ENCODE measurements at regions not wholly inside any gene's neighbourhood (a gene's known extent, or its start where the extent isn't known, plus 50 kb on each side); places are given as distances from the start of the nearest gene placed in this dataset.

DNA sequence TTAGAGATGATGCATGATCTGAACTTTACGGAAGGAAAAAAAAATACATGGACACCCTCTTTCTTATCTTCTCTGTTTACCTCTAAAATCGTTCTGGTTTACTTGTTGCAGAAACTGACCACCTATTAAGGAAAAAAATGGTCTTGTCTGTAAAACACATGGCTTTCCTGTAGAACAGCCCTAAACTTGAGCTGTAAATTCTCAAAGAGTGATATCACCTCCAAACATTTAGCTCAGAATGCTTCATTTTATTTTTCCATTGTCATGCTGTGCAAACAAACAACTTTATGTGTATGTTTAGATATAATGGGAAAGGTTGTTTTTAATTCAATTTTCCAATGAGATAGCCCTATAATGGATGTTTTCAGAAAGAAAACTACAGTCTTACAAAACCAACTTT is 237.4 kb upstream of the NR2F2 start:
- no peak for DNase-seq

GRCh38 chr15:96097661-96098060 is 232.8 kb upstream of the NR2F2 start:
- no peak for DNase-seq

GRCh38 chr15:96102631-96103030 is 227.9 kb upstream of the NR2F2 start:
- no peak for DNase-seq

- no peak for DNase-seq
Measured at GRCh38 chr15:96106181-96106580, 224.3 kb upstream of the NR2F2 start.

- DNase-seq, result no peak
Measured at GRCh38 chr15:96106628-96107027, 223.9 kb upstream of the NR2F2 start.

DNA sequence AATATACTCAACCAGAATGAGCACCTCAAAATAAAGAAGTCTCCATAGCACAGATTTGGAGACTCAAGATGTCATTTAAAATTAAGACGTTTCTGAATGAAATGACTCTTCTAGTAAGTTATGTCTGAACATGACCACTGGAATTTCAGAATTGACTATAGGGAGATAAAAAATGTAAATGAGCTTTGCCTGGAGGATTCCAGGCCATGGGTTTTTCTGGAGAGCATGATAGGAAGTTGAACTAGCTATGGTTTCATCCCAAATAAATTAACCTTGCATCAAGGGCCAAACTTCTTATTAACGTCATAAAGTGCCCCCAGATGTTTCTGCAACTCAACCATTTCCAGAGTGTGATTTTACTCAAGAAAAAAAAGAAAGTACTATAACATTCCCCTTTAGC is 222.6 kb upstream of the NR2F2 start:
- DNase-seq, result no peak

DNA sequence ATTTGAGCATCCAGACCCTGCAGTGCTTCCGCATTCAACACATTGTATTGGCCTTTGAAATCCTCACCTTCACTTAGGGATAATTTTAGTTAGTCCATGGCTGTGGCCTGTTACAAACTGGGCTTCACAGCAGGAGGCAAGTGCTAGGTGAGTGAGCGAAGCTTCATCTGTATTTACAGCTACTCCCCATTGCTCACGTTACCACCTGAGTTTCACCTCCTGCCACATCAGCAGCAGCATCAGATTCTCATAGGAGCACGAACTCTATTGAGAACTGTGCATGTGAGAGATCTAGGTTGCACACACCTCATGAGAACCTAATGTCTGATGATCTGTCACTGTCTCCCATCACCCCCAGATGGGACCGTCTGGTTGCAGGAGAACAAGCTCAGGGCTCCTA is 222.1 kb upstream of the NR2F2 start:
- no peak for DNase-seq

DNA sequence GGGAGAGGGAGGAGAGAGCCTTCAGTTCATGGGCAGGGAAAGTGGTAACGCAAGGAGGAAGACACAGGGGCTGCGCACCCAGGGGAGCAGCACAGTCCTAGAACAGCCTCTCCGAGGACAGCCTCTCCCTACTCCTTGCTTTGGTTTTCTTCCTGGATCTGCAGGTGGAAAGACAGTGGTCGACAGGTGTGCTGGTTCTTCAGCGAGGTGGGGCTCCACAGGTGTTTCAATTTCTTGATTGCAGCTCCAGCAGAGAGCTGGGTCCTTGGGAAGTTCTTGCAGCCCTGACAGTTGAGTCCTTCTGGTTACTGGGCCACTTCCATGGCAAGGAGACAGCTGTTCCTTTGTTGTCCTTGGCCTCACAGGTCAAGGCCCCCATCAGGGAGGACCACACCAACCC is 220.7 kb upstream of the NR2F2 start:
- no peak for DNase-seq

- no peak for DNase-seq
Measured at GRCh38 chr15:96112018-96112417, 218.5 kb upstream of the NR2F2 start.

DNA sequence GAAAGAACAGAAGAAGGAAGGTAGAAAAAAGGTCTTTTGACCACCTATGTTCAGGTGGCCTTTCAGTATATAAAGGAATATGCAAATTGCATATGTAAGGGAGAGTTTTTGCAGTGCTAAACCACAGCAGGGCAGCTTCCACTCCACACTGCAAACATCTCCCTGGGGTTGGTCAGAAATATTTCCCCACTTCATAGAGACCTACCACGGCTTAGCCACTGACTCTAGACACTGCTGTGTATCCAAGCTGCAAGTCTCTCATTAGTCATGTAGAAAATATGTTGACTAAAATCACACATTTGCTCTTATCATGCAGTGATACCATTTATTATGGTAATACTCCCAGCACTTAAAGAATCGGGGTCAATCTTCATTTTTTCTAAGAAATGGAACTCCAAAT is 214.9 kb upstream of the NR2F2 start:
- DNase-seq, result no peak

DNA sequence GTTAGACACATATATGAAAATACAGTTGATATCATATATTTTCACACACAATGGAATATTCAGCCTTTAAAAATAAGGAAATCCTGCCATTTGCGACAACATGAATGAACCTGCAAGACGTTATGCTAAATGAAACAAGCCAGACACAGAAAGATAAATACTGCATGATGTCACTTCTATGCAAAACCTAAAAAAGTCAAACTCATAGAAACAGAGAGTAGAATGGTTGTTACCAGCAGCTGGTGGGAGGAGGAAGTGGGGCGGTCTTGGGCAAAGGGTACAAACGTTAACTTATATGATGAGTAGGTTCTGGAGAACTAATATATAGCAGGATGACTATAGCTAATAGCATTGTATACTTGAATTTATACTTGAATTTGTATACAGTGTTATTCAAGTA is 213.2 kb upstream of the NR2F2 start:
- no peak for DNase-seq

GRCh38 chr15:96119734-96120133 is 210.8 kb upstream of the NR2F2 start:
- no peak for DNase-seq

DNA sequence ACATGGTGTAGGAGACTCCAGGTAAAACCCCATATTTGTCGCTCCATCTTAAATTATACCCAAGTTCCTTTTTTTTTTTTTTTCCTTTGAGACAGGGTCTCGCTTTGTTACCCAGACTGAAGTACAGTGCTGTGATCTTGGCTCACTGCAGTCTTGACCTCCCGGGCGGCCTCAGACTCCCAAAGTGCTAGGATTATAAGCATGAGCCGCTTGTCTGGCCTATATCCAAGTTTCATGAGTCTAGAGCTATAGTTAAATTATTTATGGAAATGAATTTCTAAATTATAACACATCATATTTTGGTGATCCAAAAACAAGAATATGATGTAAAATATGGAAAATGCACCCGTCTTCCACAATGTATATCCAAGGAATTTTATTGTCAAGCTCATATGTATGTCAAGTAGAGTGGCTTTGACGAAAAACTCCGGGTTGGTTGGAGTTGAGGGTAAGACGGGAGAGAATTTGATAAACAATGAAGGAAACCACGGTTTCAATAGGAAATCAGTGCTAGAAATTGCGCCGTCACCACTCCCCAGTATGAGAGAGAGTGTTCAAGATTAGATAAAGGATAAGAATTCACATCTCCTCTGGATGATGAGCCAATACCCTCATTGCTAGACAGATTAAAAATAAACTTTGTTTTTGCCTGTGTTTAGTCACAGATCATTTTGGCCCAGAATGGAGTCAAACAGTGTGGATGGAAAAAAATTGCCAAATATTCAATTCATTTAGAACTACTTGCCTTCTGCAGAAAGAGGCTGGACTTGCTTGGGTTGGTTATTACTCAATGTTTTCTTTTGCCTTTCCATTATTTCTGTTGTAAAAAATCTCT is 209.2 kb upstream of the NR2F2 start:
- no peak for DNase-seq

GRCh38 chr15:96122077-96123027 is 208.1 kb upstream of the NR2F2 start:
- DNase-seq, result no peak

- no peak for DNase-seq
Measured at GRCh38 chr15:96123028-96123400, 207.5 kb upstream of the NR2F2 start.

GRCh38 chr15:96123630-96124187 is 206.8 kb upstream of the NR2F2 start:
- no peak for DNase-seq

DNA sequence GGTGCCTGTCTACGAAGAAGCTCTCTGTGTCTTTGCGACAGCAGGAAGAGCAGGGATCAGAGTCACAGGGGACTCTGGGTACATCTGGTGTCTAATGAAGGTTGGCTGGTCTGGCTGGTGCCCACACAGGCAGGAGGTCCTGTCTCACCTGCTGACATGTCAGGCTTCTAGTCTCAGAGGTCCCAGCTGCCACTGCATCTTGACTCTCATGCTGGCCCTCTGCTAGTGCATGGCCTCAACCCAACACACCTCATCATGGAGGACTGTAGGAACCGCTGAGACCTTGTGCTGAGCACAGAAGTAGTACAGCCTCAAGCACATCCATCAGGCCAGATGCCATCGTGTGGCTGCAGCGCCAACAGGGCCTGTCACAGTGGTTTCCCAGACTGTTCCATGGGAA is 206.1 kb upstream of the NR2F2 start:
- no peak for DNase-seq

DNA sequence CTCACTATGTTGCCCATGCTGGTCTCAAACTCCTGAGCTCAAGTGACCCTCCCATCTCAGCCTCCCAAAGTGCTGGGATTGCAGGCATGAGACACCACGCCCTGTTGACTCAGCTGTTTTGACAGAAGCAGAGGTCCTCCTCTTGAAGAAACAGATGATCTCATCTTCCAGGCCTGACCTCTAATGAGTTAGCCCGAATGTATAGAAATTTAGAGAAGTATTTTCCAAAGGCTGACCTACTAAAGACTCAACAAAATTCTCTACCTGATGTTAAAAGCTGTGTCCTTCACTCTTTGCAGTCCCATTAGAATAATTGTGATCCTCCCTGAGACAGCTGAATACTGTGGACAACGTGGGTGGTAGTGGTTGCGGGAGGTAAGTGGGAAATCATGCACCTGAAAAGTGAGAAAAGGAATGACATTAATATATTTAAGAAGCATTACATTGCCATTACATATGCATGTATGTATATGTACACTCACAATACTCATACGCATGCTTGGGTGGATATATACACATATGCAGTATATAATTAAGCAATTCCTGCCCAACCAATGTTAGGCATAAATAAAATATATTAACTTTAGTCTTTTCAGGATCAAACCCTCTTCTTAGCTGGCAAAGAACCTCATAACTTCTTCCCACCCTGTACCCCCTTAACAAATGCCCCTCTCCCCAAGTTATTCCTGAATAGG is 204.6 kb upstream of the NR2F2 start:
- no peak for DNase-seq

- no peak for DNase-seq
Measured at GRCh38 chr15:96126859-96127258, 203.6 kb upstream of the NR2F2 start.

- no peak for DNase-seq
Measured at GRCh38 chr15:96130734-96131133, 199.8 kb upstream of the NR2F2 start.

DNA sequence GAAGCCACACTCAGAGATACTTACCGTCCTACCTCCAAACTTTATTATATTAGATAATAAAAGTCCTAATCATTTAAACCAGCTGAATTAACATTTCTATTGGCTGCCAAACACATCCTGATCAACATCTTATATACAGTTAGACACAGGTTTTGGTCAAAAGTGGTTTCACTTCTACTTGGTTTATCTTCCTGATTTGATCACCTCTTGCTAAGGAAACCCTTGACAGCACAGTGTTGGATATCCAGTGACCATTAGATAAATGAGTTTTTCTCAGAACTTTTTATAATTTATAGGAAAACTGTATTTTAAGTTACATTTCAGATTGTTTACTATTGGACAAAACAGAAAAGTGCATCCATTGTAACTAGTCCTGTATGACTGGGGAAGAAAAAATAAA is 198.4 kb upstream of the NR2F2 start:
- no peak for DNase-seq

DNA sequence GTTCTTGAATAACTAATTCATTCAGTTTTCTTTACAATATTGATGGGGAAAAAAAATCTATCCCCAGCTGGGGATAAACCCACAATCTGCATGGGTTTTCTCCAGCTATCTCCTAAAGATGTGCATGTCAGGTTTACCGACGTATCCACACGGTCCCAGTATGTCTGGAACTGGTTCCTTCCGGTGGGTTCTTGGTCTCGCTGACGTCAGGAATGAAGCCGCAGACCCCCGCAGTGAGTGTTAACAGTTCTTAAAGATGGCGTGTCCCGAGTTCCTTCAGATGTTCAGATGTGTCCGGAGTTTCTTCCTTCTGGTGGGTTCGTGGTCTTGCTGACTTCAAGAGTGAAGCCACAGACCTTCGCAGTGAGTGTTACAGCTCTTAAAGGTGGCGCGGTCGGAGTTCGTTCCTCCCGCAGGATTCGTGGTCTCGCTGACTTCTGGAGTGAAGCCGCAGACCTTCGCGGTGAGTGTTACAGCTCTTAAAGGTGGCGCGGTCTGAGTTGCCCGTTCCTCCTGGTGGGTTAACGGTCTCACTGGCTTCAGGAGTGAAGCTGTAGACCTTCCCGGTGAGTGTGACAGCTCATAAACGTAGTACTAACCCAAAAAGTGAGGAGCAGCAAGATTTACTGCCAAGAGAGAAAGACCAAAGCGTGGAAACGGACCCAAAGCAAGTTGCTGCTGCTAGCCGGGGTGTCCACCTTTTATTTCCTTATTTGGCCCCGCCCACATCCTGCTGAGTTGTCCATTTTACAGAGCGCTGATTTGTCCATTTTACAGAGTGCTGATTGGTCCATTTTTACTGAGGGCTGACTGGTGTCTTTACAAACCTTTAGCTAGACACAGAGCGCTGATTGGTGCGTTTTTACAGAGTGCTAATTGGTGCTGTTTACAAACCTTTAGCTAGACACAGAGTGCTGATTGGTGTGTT is 195.1 kb upstream of the NR2F2 start:
- no peak for DNase-seq

Data from activated CD4-positive, alpha-beta T cell treated with anti-CD3 and anti-CD28 coated beads, Interleukin-2, amount 50 U/mL, for 1 hour (primary cell).